ENCODE measurements at regions not wholly inside any gene's neighbourhood (a gene's known extent, or its start where the extent isn't known, plus 50 kb on each side); places are given as distances from the start of the nearest gene placed in this dataset.
"Not testable (repeated sequence)": the region's sequence is repeated elsewhere in the genome, so short reads cannot be mapped to it uniquely, and the experiment has no call there.

DNA sequence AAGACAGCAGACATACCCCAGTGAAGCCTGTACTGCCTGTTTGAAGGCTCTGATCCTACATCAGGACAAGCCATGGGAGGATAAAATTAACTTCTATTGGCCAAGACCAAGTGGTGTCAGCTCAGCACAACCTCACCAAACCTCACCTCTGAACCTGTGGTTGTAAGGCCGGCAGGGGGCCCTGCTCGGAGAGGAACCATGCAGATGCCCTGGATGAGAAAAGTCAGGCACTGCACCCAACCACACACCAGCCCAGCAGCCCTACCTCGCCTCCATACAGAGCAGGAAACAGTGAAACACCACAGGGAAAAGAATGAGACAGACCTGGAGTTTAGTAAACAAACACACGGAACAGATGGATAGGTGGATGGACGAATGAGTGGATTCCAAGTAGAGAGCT lies 70.0 kb upstream of the PAX7 start:
- no peak for DNase-seq (ENCODE audit: low read depth in 3 of 3, low spot score in 2 of 3)

- no peak for DNase-seq (ENCODE audit: low read depth in 3 of 3, low spot score in 2 of 3)
Observed at GRCh38 chr1:18561967-18562366, 68.7 kb upstream of the PAX7 start.

DNA sequence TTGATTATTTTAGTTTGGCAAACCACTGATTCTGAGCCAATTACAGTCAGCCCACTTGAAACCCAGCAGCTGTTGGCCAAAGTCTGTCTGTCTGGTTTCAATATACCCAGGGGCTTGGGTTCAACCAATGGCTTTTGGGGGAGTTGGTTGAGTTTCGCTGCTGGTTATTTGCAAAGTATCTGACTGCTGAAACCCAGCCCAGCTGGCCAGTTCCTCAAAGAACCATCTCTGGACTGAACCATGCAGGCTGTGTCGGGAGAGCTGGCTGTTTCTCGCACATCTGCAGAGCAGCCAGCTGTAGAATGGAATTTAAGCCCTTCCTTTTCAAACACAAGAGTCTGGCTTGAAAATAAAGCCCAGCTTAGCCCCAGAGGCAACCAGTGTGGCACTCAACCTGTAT lies 66.0 kb upstream of the PAX7 start:
- no peak for DNase-seq (ENCODE audit: low read depth in 3 of 3, low spot score in 2 of 3)

DNA sequence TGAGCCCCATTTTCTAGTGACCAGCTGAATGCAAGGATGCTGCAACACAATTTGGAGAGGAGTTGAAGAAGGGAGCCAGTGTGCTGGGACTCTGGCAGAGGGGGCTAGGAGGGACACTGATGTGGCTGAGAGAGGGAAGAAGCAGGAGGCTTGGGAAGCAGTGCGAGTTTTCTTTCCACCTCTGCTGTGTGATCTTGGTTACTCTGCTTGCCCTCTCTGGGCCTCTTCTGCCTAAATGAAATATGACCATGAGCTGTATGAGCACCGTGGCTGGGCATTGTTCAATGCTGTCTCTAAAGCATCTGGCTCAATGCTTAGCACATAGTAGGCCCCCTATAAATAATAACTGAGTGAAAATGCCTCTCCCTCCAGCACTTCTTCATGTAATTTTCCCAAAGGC lies 65.3 kb upstream of the PAX7 start:
- no peak for DNase-seq (ENCODE audit: low read depth in 3 of 3, low spot score in 2 of 3)

- no peak for DNase-seq (ENCODE audit: low read depth in 3 of 3, low spot score in 2 of 3)
Observed at GRCh38 chr1:18568489-18568888, 62.2 kb upstream of the PAX7 start.

DNA sequence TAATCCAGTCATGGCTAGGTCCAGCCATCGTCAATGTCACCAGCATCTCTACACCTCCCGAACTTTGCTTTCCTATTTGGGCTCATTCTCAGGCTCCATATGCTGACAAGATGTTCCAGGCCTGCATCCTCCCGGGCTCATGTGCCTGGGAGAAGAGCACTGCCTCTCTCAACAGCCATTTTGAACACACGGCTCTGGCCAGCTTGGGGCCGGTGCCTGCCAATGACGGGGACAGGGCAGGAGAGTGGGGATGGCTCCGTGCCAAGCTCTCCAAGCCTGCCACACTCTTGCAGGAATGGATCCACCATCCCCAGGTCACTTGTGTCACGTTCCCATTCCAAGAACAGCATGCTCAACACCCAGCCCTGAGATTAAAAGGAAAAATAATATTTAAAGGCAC lies 61.4 kb upstream of the PAX7 start:
- no peak for DNase-seq (ENCODE audit: low read depth in 3 of 3, low spot score in 2 of 3)

GRCh38 chr1:18569811-18570545 lies 60.7 kb upstream of the PAX7 start:
- no peak for DNase-seq (ENCODE audit: low read depth in 3 of 3, low spot score in 2 of 3)

- no peak for DNase-seq (ENCODE audit: low read depth in 3 of 3, low spot score in 2 of 3)
Observed at GRCh38 chr1:18571275-18571674, 59.4 kb upstream of the PAX7 start.

DNA sequence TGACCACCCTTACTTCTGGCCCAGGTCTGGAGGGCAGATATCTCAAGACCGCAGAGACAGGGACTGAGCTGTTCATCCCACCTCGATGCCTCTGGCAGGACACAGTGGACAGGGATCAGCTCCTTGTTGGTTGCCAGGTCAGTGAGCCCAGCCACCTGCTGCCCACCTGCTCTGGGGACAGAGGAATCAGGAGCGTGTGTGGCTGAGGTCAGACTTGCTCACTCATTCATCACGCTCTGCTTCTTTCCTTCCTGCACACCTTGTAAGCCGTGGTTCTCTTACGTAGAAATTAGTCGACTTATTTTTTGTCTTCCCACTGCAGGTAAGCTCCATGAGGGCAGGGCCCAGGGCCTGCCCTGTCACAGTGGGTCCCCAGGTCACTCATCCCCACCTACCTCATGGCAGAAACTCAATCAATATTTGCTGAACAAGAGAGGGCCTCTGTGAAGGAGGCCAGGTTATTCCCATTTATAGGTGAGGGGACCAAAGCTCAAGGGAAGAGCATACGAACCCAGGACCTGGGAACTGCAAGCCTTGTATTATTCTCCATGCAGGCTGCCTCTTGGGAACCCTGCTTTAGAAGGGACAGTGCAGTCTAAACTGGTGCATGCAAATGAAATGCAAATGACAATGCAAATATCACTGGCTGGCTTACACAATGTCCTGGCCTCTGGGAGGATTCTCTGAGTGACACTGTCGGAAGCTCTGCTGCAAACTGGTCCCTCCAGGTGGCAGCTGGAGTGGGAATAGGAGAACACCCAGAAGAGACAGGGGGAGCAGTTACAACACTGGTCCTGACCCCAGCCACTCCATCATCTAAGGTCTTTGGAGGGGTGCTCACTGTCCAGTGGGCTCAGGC lies 58.4 kb upstream of the PAX7 start:
- DNase-seq (ENCODE audit: low read depth in 3 of 3, low spot score in 2 of 3) = no peak

DNA sequence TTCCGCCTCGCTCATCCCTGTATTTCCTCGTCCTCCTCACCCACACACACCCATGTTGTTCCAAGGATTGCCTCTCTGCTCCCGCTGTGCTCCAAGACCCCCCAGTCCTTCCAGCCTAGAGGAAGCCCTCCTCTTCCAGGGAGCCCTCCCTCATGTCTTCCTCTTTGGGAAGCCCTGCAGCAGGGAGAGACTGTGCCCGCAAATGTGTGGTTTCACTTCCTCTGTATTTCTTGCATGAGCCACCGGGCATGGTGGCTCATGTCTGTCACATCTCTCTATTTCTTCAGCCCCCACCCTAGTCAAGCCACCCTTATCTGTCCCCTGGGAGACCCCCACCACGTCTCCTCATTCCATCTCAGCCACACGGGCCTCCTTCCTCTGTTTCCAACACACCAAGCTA lies 57.5 kb upstream of the PAX7 start:
- DNase-seq (ENCODE audit: low read depth in 3 of 3, low spot score in 2 of 3) = no peak

DNA sequence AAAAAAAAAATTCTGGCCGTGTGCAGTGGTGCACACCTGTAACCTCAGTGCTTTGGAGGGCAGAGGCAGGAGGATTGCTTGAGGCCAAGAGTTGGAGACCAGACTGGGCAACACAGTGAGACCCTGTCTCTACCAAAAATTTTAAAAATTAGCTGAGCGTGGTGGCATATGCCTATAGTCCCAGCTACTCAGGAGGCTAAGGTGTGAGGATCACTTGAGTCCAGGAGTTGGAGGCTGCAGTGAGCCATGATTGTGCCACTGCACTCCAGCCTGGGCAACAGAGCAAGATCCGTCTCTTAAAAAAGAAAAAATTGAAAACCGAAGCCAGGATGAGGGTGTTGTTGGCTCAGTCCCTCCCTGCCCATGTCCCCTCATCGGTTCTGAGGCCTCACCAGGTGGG lies 55.9 kb upstream of the PAX7 start:
- DNase-seq (ENCODE audit: low read depth in 3 of 3, low spot score in 2 of 3) = no peak

- DNase-seq (ENCODE audit: low read depth in 3 of 3, low spot score in 2 of 3) = peak in 1 of 3 donors; percentile 44
Observed at GRCh38 chr1:18575620-18576019, 55.0 kb upstream of the PAX7 start.

GRCh38 chr1:18578271-18578670 lies 52.4 kb upstream of the PAX7 start:
- no peak for DNase-seq (ENCODE audit: low read depth in 3 of 3, low spot score in 2 of 3)

GRCh38 chr1:18579267-18579666 lies 51.4 kb upstream of the PAX7 start:
- DNase-seq (ENCODE audit: low read depth in 3 of 3, low spot score in 2 of 3) = not testable (repeated sequence)

DNA sequence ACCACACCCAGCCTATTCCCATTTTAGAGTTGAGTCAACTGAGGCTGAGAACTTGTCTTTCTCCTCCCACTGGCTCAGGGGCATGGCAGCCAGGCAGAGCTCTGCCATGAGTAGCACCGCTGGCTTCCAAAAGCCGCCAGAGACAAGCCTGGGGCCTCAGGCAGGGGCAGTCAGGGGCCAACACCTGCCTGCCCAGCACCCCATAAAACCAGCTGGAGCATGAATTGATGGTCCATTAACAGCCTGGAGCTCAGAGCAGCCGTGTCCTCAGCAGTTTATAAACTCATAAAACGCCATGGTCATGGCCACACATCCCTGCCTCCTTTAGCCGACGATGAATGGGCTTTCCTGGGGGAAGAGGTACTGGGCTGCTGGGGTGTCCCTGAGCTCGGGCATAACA lies 50.6 kb upstream of the PAX7 start:
- no peak for DNase-seq (ENCODE audit: low read depth in 3 of 3, low spot score in 2 of 3)

- no peak for DNase-seq (ENCODE audit: low read depth in 3 of 3, low spot score in 2 of 3)
Observed at GRCh38 chr1:18580691-18581419, 49.8 kb upstream of the PAX7 start.
